Esophagus squamous epithelium (tissue), 5 donors: ENCODE measurements at regions not wholly inside any gene's neighbourhood (a gene's known extent, or its start where the extent isn't known, plus 50 kb on each side); places are given as distances from the start of the nearest gene placed in this dataset.

ENCODE experiments used
- DNase-seq: peaks from one replicate; lab custom pipeline; 2025; lab: John Stamatoyannopoulos, UW
- H3K27ac ChIP-seq, 4 donors: fragments of 200-600 bp; sonication (generic); one replicate each; pipeline ENCODE4 v1.5.1; 2016 to 2019; ENCODE audit warnings: mild to moderate bottlenecking in 1 of 4
- H3K27me3 ChIP-seq, 4 donors: fragments of 200-600 bp; sonication (generic); 1 replicate in 3 of 4; 2 replicates in 1 of 4; pipeline versions ENCODE4 v1.5.1 to v1.6.0; 2017 to 2021; ENCODE audit warnings: antibody characterized with exemption in 1 of 4
- H3K36me3 ChIP-seq, 3 donors: fragments of 200-600 bp; sonication (generic); one replicate each; pipeline ENCODE4 v1.5.1; 2016 to 2019
- H3K4me1 ChIP-seq, 3 donors: fragments of 200-600 bp; sonication (generic); one replicate each; pipeline ENCODE4 v1.5.1; 2017 to 2019
- H3K4me3 ChIP-seq, 4 donors: fragments of 200-600 bp; sonication (generic); 1 replicate in 3 of 4; 2 replicates in 1 of 4; pipeline ENCODE4 v1.5.1; 2016 to 2019; ENCODE audit warnings: mild to moderate bottlenecking in 2 of 4, moderate library complexity in 1 of 4
- H3K9me3 ChIP-seq, 3 donors: fragments of 200-600 bp; sonication (generic); one replicate each; pipeline ENCODE4 v1.5.1; 2016 to 2019
- POLR2A ChIP-seq, 4 donors: fragments of 450-650 bp; IDR thresholded peaks; one replicate each; pipeline ENCODE4 v1.6.1; 2017; ENCODE audit warnings: antibody characterized with exemption in 4 of 4, mild to moderate bottlenecking in 4 of 4, moderate library complexity in 3 of 4
- WGBS, 2 donors: methylation state at CpG; one replicate each; pipeline ENCODE4 v1.1.5; 2018; 5-methylcytosine and 5-hydroxymethylcytosine counted together
- intact Hi-C: fragments of 100-400 bp; cut with DNase I; formaldehyde crosslinking; loops from one replicate; pipeline ENCODE4 v1.15.0; 2022
- TF ChIP-seq, protein P1 (sequence below), 6 experiments: fragments of 450-650 bp in 4 of 6; fragments of 200-600 bp in 2 of 6; sonication (generic) in 2 of 6; IDR thresholded peaks; one replicate each; pipeline ENCODE4 v1.5.1; 2016 to 2019; ENCODE audit warnings: antibody characterized with exemption in 6 of 6, mild to moderate bottlenecking in 4 of 6, moderate library complexity in 4 of 6
- donor health status: DM: yes; HTN: yes; CAD: no.

DNA sequence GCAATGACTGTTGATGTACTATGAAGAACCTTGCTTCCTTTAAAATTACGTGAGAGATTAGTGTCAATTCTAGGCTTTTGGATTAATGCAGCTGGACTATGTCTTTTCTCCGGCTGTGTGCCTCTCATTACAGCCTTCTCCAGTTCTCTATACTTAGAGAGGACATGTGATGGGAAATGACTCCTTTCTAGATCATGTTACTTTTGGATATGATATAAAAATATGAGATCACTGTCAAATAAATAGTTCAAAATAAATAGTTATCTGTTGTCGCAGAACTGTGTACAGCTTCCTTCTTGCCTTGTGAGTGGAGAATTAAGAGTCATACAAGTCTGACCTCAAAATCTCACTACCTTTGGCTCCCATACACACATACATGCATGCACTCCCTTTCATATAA lies 592.4 kb downstream of the DIPK2A start:
- Histone ChIP-seq H3K36me3 (no peaks in the 10 kb centered on the region), H3K4me1 (no peaks in the 10 kb centered on the region), H3K27ac (no peak overlapping the region), H3K9me3 (no peaks in the 10 kb centered on the region), H3K4me3 (no peak overlapping the region), H3K27me3 (no peaks in the 10 kb centered on the region)
- 73 to 87% methylated on average over 3 of the region's 3 CpGs for WGBS, 2 donors
- DNase-seq, result no peak
- intact Hi-C loops, result no loop called here
- TF ChIP-seq, protein P1, sequence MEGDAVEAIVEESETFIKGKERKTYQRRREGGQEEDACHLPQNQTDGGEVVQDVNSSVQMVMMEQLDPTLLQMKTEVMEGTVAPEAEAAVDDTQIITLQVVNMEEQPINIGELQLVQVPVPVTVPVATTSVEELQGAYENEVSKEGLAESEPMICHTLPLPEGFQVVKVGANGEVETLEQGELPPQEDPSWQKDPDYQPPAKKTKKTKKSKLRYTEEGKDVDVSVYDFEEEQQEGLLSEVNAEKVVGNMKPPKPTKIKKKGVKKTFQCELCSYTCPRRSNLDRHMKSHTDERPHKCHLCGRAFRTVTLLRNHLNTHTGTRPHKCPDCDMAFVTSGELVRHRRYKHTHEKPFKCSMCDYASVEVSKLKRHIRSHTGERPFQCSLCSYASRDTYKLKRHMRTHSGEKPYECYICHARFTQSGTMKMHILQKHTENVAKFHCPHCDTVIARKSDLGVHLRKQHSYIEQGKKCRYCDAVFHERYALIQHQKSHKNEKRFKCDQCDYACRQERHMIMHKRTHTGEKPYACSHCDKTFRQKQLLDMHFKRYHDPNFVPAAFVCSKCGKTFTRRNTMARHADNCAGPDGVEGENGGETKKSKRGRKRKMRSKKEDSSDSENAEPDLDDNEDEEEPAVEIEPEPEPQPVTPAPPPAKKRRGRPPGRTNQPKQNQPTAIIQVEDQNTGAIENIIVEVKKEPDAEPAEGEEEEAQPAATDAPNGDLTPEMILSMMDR (IDR thresholded peaks at IDR 0.05), result no peak
- TF ChIP-seq POLR2A (IDR thresholded peaks at IDR 0.05), result no peak

DNA sequence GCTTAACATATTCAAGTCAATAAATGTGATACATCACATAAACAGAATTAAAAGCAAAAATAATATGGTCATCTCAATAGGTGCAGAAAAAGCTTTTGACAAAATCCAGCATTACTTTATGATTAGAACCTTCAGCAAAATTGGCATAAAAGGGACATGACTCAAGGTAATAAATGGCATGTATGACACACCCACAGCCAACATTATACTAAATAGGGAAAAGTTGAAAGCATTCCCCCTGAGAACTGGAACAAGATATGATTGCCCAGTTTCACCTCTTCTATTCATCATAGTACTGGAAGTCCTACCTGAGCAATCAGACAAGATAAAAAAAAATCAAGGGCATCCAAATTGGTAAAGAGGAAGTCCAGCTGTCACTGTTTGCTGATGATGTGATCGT lies 594.7 kb downstream of the DIPK2A start:
- Histone ChIP-seq H3K4me1 (no peaks in the 10 kb centered on the region), H3K4me3 (no peak overlapping the region), H3K36me3 (no peaks in the 10 kb centered on the region), H3K9me3 (no peaks in the 10 kb centered on the region), H3K27me3 (no peaks in the 10 kb centered on the region), H3K27ac (no peak overlapping the region)
- intact Hi-C loops, result no loop called here
- no peak for DNase-seq
- TF ChIP-seq POLR2A (IDR thresholded peaks at IDR 0.05), result no peak
- TF ChIP-seq, protein P1 (IDR thresholded peaks at IDR 0.05), result no peak
- 64 to 88% methylated on average over 1 of the region's 1 CpG for WGBS, 2 donors

DNA sequence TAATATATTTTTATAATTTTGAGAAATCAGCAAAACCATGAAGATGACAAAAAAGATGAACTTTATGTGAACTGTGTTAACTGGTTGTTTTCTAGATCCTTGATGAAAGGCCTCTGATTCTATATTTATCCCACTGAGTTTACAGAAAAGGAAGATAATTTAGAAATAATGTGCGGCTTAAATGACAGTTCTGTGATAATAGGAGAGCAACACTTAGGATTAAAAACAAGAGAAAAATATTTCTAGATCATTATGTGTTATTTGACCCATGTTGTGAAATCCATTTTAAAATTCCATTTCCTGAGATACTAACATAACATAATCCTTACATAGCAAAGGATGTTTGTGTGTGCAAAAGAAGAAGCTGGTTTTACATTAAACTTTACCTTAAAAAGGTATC lies 598.0 kb downstream of the DIPK2A start:
- Histone ChIP-seq H3K9me3 (no peaks in the 10 kb centered on the region), H3K27ac (no peak overlapping the region), H3K4me1 (no peaks in the 10 kb centered on the region), H3K4me3 (no peak overlapping the region), H3K27me3 (no peaks in the 10 kb centered on the region), H3K36me3 (no peaks in the 10 kb centered on the region)
- intact Hi-C loops, result no loop called here
- DNase-seq, result no peak
- 80 to 85% methylated on average over 1 of the region's 1 CpG for WGBS, 2 donors
- TF ChIP-seq POLR2A (IDR thresholded peaks at IDR 0.05), result no peak
- TF ChIP-seq, protein P1 (IDR thresholded peaks at IDR 0.05), result no peak

DNA sequence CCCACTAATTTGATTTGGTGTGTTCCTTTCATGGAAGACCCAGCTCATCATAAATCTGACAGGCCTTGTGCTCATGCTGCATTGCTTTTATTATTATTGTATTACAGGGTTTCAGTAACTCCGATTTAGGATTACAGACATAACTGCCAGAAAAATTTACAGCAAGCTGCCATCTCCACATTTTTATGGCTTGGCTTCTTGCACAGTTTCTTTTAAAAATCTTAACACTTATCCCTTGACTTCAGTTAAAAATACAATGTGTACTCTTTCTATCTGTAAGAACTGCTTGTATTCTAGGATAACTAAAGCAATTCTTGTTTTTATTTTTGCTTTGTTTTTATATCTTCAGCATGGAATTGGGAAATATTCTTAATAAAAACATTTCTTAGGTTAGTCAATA lies 612.2 kb downstream of the DIPK2A start:
- 76 to 95% methylated on average over 1 of the region's 1 CpG for WGBS, 2 donors
- intact Hi-C loops, result no loop called here

DNA sequence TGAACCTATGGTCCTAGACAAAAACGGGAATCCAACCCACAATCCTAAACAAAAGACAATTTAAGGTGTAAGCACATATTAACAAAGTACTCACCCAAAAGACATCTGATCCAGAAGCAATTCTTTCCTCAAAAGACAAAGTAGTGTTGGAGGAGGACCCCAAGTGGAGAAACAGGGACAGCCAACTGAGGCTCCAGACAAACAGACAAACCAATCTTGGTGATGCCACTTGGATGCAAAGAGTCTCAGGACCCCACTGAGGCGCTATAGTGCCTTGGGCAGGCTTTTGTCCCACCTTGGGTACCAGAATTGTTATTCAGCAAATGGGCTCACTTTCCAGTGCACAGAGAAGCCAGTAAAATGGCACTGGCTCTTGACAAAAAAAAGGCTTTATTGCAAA lies 613.8 kb downstream of the DIPK2A start:
- 80 to 86% methylated on average over 2 of the region's 2 CpGs for WGBS, 2 donors
- Histone ChIP-seq H3K4me3 (no peak overlapping the region), H3K9me3 (no peaks in the 10 kb centered on the region), H3K36me3 (no peaks in the 10 kb centered on the region), H3K27ac (no peak overlapping the region), H3K4me1 (no peaks in the 10 kb centered on the region), H3K27me3 (no peaks in the 10 kb centered on the region)
- TF ChIP-seq, protein P1 (IDR thresholded peaks at IDR 0.05), result no peak
- no peak for TF ChIP-seq POLR2A (IDR thresholded peaks at IDR 0.05)
- no peak for DNase-seq
- intact Hi-C loops, result no loop called here

More for the DNA sequence above, 612.2 kb downstream of the DIPK2A start:
- no peak for TF ChIP-seq POLR2A (IDR thresholded peaks at IDR 0.05)
- TF ChIP-seq, protein P1 (IDR thresholded peaks at IDR 0.05), result no peak
- no peaks in the 10 kb centered on the region for H3K36me3 ChIP-seq
- no peak overlapping the region for H3K4me3 ChIP-seq
- DNase-seq, result no peak
- H3K27ac ChIP-seq, result no peak overlapping the region
- H3K27me3 ChIP-seq, result no peaks in the 10 kb centered on the region
- H3K4me1 ChIP-seq, result no peaks in the 10 kb centered on the region
- H3K9me3 ChIP-seq, result no peaks in the 10 kb centered on the region
